ENCODE measurements at regions not wholly inside any gene's neighbourhood (a gene's known extent, or its start where the extent isn't known, plus 50 kb on each side); places are given as distances from the start of the nearest gene placed in this dataset.

- no peak overlapping the region for H3K27ac ChIP-seq
- TF ChIP-seq, protein P1, sequence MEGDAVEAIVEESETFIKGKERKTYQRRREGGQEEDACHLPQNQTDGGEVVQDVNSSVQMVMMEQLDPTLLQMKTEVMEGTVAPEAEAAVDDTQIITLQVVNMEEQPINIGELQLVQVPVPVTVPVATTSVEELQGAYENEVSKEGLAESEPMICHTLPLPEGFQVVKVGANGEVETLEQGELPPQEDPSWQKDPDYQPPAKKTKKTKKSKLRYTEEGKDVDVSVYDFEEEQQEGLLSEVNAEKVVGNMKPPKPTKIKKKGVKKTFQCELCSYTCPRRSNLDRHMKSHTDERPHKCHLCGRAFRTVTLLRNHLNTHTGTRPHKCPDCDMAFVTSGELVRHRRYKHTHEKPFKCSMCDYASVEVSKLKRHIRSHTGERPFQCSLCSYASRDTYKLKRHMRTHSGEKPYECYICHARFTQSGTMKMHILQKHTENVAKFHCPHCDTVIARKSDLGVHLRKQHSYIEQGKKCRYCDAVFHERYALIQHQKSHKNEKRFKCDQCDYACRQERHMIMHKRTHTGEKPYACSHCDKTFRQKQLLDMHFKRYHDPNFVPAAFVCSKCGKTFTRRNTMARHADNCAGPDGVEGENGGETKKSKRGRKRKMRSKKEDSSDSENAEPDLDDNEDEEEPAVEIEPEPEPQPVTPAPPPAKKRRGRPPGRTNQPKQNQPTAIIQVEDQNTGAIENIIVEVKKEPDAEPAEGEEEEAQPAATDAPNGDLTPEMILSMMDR (IDR thresholded peaks at IDR 0.05): no peak
- no peak for TF ChIP-seq ZFX (IDR thresholded peaks at IDR 0.05; ENCODE audit: borderline replicate concordance)
Observed at GRCh38 chr7:106978425-106979420, 65.8 kb upstream of the PRKAR2B start.

GRCh38 chr7:106979551-106980357 lies 64.8 kb upstream of the PRKAR2B start:
- TF ChIP-seq, protein P1 (IDR thresholded peaks at IDR 0.05): no peak
- no peak for TF ChIP-seq ZFX (IDR thresholded peaks at IDR 0.05; ENCODE audit: borderline replicate concordance)
- no peak overlapping the region for H3K27ac ChIP-seq

DNA sequence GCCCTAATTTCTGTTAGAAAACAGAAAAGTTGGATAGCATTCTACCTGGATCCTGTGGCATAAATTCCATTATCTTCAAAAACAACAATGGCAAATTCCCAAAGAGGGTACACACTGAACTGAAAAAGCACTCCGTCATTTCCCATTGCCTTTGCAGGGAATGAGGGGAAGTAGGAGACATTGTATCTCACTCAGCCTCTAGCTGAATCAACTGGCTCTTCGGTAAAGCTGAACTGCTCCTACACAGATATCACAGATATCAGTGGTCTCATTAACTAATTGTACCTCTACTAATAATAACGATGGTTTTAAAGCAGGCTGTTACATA lies 64.2 kb upstream of the PRKAR2B start:
- TF ChIP-seq, protein P1 (IDR thresholded peaks at IDR 0.05): no peak
- TF ChIP-seq ZFX (IDR thresholded peaks at IDR 0.05; ENCODE audit: borderline replicate concordance): no peak
- no peak overlapping the region for H3K27ac ChIP-seq

DNA sequence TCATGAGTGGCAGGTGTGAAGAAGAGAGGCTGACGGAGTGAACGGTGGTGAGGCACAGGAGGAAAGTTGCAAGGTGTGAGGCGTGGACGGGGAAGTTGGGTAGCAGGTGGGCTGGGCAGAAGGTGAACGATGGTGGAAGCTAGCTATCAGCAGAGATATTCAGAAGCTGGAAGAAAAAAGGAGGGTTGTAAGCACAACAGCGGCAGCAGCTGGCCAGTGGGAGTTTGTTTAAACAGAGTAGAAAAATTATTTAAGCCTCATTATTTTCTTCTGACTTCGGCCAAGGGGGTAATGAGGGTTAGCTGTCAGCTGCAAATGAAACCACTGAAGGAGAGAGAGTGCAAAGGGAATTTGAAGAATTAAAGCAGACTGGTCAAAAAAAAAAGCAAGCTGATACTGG lies 62.1 kb upstream of the PRKAR2B start:
- H3K27ac ChIP-seq: no peak overlapping the region
- TF ChIP-seq, protein P1 (IDR thresholded peaks at IDR 0.05): no peak
- no peak for TF ChIP-seq ZFX (IDR thresholded peaks at IDR 0.05; ENCODE audit: borderline replicate concordance)

- no peak overlapping the region for H3K27ac ChIP-seq
Observed at GRCh38 chr7:106984034-106984433, 60.5 kb upstream of the PRKAR2B start.

GRCh38 chr7:106986450-106986977 lies 58.0 kb upstream of the PRKAR2B start:
- H3K27ac ChIP-seq: no peak overlapping the region

More at GRCh38 chr7:106984034-106984433, 60.5 kb upstream of the PRKAR2B start:
- no peak for TF ChIP-seq ZFX (IDR thresholded peaks at IDR 0.05; ENCODE audit: borderline replicate concordance)
- TF ChIP-seq, protein P1 (IDR thresholded peaks at IDR 0.05): no peak

More at GRCh38 chr7:106986450-106986977, 58.0 kb upstream of the PRKAR2B start:
- TF ChIP-seq ZFX (IDR thresholded peaks at IDR 0.05; ENCODE audit: borderline replicate concordance): no peak
- TF ChIP-seq, protein P1 (IDR thresholded peaks at IDR 0.05): no peak
